HUDEP-2 (cell line): ENCODE measurements at regions not wholly inside any gene's neighbourhood (a gene's known extent, or its start where the extent isn't known, plus 50 kb on each side); places are given as distances from the start of the nearest gene placed in this dataset.
"Not testable (repeated sequence)": the region's sequence is repeated elsewhere in the genome, so short reads cannot be mapped to it uniquely, and the experiment has no call there.

Experiments
- DNase-seq, 76 experiments: peaks; one replicate each; lab custom pipeline; 2025; ENCODE audit not compliant: unreplicated experiment in 76 of 76; lab: John Stamatoyannopoulos, UW

- DNase-seq, result no peak
These were observed 199.9 kb downstream of the KLF6 start for GRCh38 chr10:3584926-3585784.

- no peak for DNase-seq
These were observed 204.4 kb downstream of the KLF6 start for GRCh38 chr10:3580565-3580964.

GRCh38 chr10:3579845-3580244 lies 205.2 kb downstream of the KLF6 start:
- DNase-seq, result no peak

- DNase-seq, result no peak
These were observed 206.3 kb downstream of the KLF6 start for GRCh38 chr10:3578682-3579081.

- DNase-seq, result no peak
These were observed 206.8 kb downstream of the KLF6 start for GRCh38 chr10:3578159-3578558.

GRCh38 chr10:3574451-3574850 lies 210.6 kb downstream of the KLF6 start:
- no peak for DNase-seq

GRCh38 chr10:3573498-3573897 lies 211.5 kb downstream of the KLF6 start:
- no peak for DNase-seq

GRCh38 chr10:3571310-3571825 lies 213.6 kb downstream of the KLF6 start:
- no peak for DNase-seq

GRCh38 chr10:3570855-3571266 lies 214.1 kb downstream of the KLF6 start:
- DNase-seq, result no peak

GRCh38 chr10:3570131-3570729 lies 214.8 kb downstream of the KLF6 start:
- DNase-seq, result no peak

- DNase-seq, result no peak
These were observed 216.0 kb downstream of the KLF6 start for GRCh38 chr10:3568983-3569382.

- no peak for DNase-seq
These were observed 216.6 kb downstream of the KLF6 start for GRCh38 chr10:3568392-3568791.

GRCh38 chr10:3567291-3567963 lies 217.6 kb downstream of the KLF6 start:
- DNase-seq, result no peak

GRCh38 chr10:3566627-3567026 lies 218.4 kb downstream of the KLF6 start:
- DNase-seq, result no peak

GRCh38 chr10:3564346-3565002 lies 220.5 kb downstream of the KLF6 start:
- no peak for DNase-seq

- DNase-seq, result no peak
These were observed 221.7 kb downstream of the KLF6 start for GRCh38 chr10:3563298-3563697.

GRCh38 chr10:3560628-3561027 lies 224.4 kb downstream of the KLF6 start:
- DNase-seq, result not testable (repeated sequence)

- no peak for DNase-seq
These were observed 225.5 kb downstream of the KLF6 start for GRCh38 chr10:3559527-3559926.

GRCh38 chr10:3559011-3559410 lies 226.0 kb downstream of the KLF6 start:
- no peak for DNase-seq

- not testable (repeated sequence) for DNase-seq
These were observed 228.6 kb downstream of the KLF6 start for GRCh38 chr10:3556191-3557017.
